A673 (cell line): ENCODE measurements at regions not wholly inside any gene's neighbourhood (a gene's known extent, or its start where the extent isn't known, plus 50 kb on each side); places are given as distances from the start of the nearest gene placed in this dataset.

Experiments
- BruUV-seq: library from RNA; stranded (reverse); fragments of 400-500 nt; replicated peaks from 2 replicates; lab custom pipeline; 2021; lab: Mats Ljungman, UMichigan
- CTCF ChIA-PET: fragments of 300-600 bp; sonication (Branson Sonifier 250); formaldehyde crosslinking; loops from one replicate; lab custom pipeline; 2022; ENCODE audit warnings: antibody characterized with exemption; lab: Charles Lee
- POLR2A ChIA-PET: fragments of 300-600 bp; sonication (Branson Sonifier 250); formaldehyde crosslinking; loops from one replicate; lab custom pipeline; 2022; ENCODE audit warnings: antibody characterized with exemption; ENCODE audit not compliant: low non-redundant PET; lab: Charles Lee
- DNase-seq: peaks from one replicate; pipeline ENCODE4 v3.0.0-alpha.2; 2015; ENCODE audit warnings: low spot score
- H3K27ac ChIP-seq: fragments of 200-600 bp; sonication (generic); 2 replicates; pipeline ENCODE4 v1.5.1; 2016; ENCODE audit warnings: mixed run types, low read depth, mild to moderate bottlenecking, mixed read lengths, antibody characterized with exemption, low read length; ENCODE audit not compliant: poor library complexity, severe bottlenecking
- H3K27me3 ChIP-seq: fragments of 200-600 bp; sonication (generic); replicated peaks from 2 replicates; pipeline ENCODE4 v1.6.1; 2017; ENCODE audit warnings: mixed run types, low read depth, mild to moderate bottlenecking, mixed read lengths, antibody characterized with exemption, low read length; ENCODE audit not compliant: insufficient read depth, poor library complexity
- H3K36me3 ChIP-seq: fragments of 200-600 bp; sonication (generic); 2 replicates; pipeline ENCODE4 v1.6.1; 2016; ENCODE audit warnings: mixed run types, mild to moderate bottlenecking, mixed read lengths, antibody characterized with exemption, low read length; ENCODE audit not compliant: insufficient read depth, poor library complexity, severe bottlenecking
- H3K4me1 ChIP-seq: fragments of 200-600 bp; sonication (generic); 2 replicates; pipeline ENCODE4 v1.6.1; 2017; ENCODE audit warnings: mixed run types, mild to moderate bottlenecking, mixed read lengths, antibody characterized with exemption, low read length; ENCODE audit not compliant: insufficient read depth, poor library complexity, severe bottlenecking
- H3K4me3 ChIP-seq: fragments of 200-600 bp; sonication (generic); 2 replicates; pipeline ENCODE4 v1.5.1; 2016; ENCODE audit warnings: low read depth, mixed run types, mild to moderate bottlenecking, mixed read lengths, low read length; ENCODE audit not compliant: poor library complexity, severe bottlenecking
- H3K9me3 ChIP-seq: fragments of 200-600 bp; sonication (generic); 2 replicates; pipeline ENCODE4 v1.6.1; 2016; ENCODE audit warnings: mixed run types, low read depth, mild to moderate bottlenecking, mixed read lengths, antibody characterized with exemption, low read length; ENCODE audit not compliant: poor library complexity, severe bottlenecking
- EZH2 ChIP-seq: fragments of 200-600 bp; sonication (generic); IDR thresholded peaks from 2 replicates; pipeline ENCODE4 v1.6.1; 2017; ENCODE audit warnings: borderline replicate concordance, low read depth, mild to moderate bottlenecking, mixed read lengths, antibody characterized with exemption, low read length; ENCODE audit not compliant: poor library complexity, severe bottlenecking
- intact Hi-C: fragments of 100-400 bp; cut with micrococcal nuclease; formaldehyde crosslinking; loops from one replicate; pipeline ENCODE4 v1.10.0; 2022; ENCODE audit not compliant: unreplicated experiment
- TF ChIP-seq, protein P1 (sequence below): fragments of 300-800, 200-600 bp; sonication (generic); conservative IDR thresholded peaks from 2 replicates; pipeline ENCODE4 v1.5.1; 2017; ENCODE audit warnings: low read depth, mild to moderate bottlenecking, antibody characterized with exemption, low read length, moderate library complexity, mixed read lengths

DNA sequence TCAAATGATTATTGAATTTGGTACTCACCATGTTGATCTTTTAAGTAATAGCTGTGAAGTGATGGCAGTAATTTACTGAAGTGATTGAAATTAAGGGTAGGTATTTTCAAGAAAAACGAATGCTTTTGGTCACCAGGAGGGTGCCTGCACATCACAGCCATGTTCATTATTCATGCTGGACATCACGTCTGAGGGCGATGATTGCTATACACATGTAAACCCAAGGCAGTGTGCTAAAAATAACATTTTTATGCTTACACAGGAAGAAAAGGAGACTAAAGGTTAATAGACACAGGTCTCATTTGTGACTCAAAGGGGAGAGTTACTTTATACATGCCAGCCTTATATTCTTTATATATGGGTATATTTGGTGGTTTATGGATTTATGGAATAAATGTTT is 1146.0 kb downstream of the NLGN4X start:
- ChIA-PET CTCF (no interaction called here), POLR2A (no interaction called here)
- H3K9me3 ChIP-seq = no peaks in the 10 kb centered on the region
- no peaks in the 10 kb centered on the region for H3K27me3 ChIP-seq
- no peak overlapping the region for H3K27ac ChIP-seq
- H3K4me1 ChIP-seq = no peaks in the 10 kb centered on the region
- TF ChIP-seq, protein P1, sequence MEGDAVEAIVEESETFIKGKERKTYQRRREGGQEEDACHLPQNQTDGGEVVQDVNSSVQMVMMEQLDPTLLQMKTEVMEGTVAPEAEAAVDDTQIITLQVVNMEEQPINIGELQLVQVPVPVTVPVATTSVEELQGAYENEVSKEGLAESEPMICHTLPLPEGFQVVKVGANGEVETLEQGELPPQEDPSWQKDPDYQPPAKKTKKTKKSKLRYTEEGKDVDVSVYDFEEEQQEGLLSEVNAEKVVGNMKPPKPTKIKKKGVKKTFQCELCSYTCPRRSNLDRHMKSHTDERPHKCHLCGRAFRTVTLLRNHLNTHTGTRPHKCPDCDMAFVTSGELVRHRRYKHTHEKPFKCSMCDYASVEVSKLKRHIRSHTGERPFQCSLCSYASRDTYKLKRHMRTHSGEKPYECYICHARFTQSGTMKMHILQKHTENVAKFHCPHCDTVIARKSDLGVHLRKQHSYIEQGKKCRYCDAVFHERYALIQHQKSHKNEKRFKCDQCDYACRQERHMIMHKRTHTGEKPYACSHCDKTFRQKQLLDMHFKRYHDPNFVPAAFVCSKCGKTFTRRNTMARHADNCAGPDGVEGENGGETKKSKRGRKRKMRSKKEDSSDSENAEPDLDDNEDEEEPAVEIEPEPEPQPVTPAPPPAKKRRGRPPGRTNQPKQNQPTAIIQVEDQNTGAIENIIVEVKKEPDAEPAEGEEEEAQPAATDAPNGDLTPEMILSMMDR = no peak
- no peak for TF ChIP-seq EZH2
- BruUV-seq = no TSS peak
- intact Hi-C loops = no loop called here
- no peak overlapping the region for H3K4me3 ChIP-seq
- H3K36me3 ChIP-seq = no peaks in the 10 kb centered on the region
- DNase-seq = no peak

DNA sequence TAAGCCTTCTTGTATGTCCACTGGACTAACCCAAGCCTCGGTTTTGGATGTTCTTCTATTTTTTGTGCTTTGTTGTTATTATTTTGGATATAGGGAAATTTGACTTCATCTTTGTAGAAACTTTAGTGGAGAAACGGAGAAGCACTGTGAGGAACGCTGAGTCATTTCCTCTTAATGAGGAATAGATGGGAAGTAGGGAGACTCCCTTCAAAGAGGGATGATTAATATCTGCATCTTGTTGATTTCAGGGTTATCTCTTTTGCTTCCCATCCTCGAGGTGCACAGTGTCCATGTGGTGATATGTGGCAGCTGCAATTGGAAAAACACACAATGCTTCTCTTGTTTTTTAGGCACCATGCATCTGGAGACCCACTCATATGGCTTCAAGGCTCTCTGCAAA is 1147.9 kb downstream of the NLGN4X start:
- no peak for DNase-seq
- ChIA-PET POLR2A (no interaction called here), CTCF (no interaction called here)
- Histone ChIP-seq H3K4me1 (no peaks in the 10 kb centered on the region), H3K9me3 (no peaks in the 10 kb centered on the region), H3K27ac (no peak overlapping the region), H3K36me3 (no peaks in the 10 kb centered on the region), H3K27me3 (no peaks in the 10 kb centered on the region), H3K4me3 (no peak overlapping the region)
- no TSS peak for BruUV-seq
- TF ChIP-seq EZH2 = no peak
- TF ChIP-seq, protein P1 = no peak
- intact Hi-C loops = no loop called here

DNA sequence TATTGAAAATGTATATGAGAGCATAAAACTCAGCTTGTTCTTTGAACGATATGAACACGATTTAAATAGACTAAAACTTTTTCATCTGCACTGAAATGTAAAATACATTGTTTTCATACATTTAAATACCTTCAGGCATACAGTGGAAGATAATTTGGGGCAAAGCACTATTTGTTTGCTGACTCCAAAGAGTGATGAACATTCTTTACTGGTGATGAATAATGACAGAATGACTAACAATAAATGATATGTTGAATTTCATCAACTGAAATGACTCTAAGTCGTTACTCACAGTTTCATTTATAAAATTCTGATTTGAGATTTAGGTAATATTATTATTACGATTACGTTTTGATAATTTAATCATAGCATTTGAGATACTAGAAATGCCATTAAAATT is 1160.1 kb downstream of the NLGN4X start:
- Histone ChIP-seq H3K27ac (no peak overlapping the region), H3K4me1 (no peaks in the 10 kb centered on the region), H3K4me3 (no peak overlapping the region), H3K9me3 (no peaks in the 10 kb centered on the region), H3K27me3 (no peaks in the 10 kb centered on the region), H3K36me3 (no peaks in the 10 kb centered on the region)
- intact Hi-C loops = no loop called here
- DNase-seq = no peak
- no TSS peak for BruUV-seq
- ChIA-PET CTCF (no interaction called here), POLR2A (no interaction called here)
- TF ChIP-seq, protein P1 = no peak
- TF ChIP-seq EZH2 = no peak
